ENCODE measurements at regions not wholly inside any gene's neighbourhood (a gene's known extent, or its start where the extent isn't known, plus 50 kb on each side); places are given as distances from the start of the nearest gene placed in this dataset.

DNA sequence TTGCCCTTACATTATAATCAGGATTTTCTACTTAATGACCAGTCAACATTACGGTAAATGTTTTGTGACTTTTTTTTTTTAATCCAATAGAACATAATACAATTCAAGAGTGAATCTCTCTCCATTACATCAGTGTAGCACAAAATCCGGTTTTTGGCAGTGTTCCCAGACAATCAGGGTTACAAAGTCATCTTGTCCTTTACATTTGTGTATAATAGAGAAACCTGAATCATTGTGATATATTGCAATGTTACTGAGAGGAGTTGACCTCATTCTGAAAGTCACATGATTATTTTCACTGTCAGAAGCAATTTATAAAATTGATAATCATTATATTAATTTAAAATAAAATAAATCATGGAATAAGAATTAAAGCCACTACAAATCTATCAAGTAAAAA is 1346.0 kb upstream of the SPRY2 start:
- H3K27ac ChIP-seq (ENCODE audit: insufficient read depth, low read depth, low read length): no peak overlapping the region
- H3K4me2 ChIP-seq (ENCODE audit: insufficient read depth, low read length): no peak overlapping the region
- no peaks in the 10 kb centered on the region for H4K20me1 ChIP-seq (replicated peaks; ENCODE audit: control insufficient read depth, extremely low read depth, insufficient read depth, low read length)
- H3K4me1 ChIP-seq (ENCODE audit: control insufficient read depth, extremely low read depth, insufficient read depth, low read length): no peaks in the 10 kb centered on the region
- no peaks in the 10 kb centered on the region for H3K9me3 ChIP-seq (replicated peaks; ENCODE audit: control insufficient read depth, insufficient read depth, low read length)
- no peaks in the 10 kb centered on the region for H3K9me1 ChIP-seq (replicated peaks; ENCODE audit: control insufficient read depth, extremely low read depth, insufficient read depth, low read length)
- no peaks in the 10 kb centered on the region for H3K27me3 ChIP-seq (ENCODE audit: control insufficient read depth in 2 of 2, insufficient read depth in 2 of 2, low read length in 2 of 2)
- no TSS peak for BruUV-seq (replicated peaks)
- dilution Hi-C loops (cut with MboI; ENCODE audit: extremely low pct_ligation_motif_present, low sequenced_read_pairs) (no loop called here), intact Hi-C loops (cut with micrococcal nuclease) (no loop called here)
- no peak overlapping the region for H2AFZ ChIP-seq (ENCODE audit: low read depth, low read length)
- DNase-seq (ENCODE audit: low read depth, low spot score) (no peak), FAIRE-seq (no peak)
- TF ChIP-seq POLR2A (IDR thresholded peaks at IDR 0.05; ENCODE audit: low read depth, low read length): no peak
- TF ChIP-seq, protein P1, sequence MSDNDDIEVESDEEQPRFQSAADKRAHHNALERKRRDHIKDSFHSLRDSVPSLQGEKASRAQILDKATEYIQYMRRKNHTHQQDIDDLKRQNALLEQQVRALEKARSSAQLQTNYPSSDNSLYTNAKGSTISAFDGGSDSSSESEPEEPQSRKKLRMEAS (IDR thresholded peaks at IDR 0.05; ENCODE audit: insufficient read depth, insufficient read length): no peak
- TF ChIP-seq, protein P2, sequence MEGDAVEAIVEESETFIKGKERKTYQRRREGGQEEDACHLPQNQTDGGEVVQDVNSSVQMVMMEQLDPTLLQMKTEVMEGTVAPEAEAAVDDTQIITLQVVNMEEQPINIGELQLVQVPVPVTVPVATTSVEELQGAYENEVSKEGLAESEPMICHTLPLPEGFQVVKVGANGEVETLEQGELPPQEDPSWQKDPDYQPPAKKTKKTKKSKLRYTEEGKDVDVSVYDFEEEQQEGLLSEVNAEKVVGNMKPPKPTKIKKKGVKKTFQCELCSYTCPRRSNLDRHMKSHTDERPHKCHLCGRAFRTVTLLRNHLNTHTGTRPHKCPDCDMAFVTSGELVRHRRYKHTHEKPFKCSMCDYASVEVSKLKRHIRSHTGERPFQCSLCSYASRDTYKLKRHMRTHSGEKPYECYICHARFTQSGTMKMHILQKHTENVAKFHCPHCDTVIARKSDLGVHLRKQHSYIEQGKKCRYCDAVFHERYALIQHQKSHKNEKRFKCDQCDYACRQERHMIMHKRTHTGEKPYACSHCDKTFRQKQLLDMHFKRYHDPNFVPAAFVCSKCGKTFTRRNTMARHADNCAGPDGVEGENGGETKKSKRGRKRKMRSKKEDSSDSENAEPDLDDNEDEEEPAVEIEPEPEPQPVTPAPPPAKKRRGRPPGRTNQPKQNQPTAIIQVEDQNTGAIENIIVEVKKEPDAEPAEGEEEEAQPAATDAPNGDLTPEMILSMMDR (IDR thresholded peaks at IDR 0.05; ENCODE audit: extremely low read depth in 1 of 2, insufficient read depth in 1 of 2, low read depth in 1 of 2, low read length in 2 of 2): no peak
- no peak for TF ChIP-seq FOS (IDR thresholded peaks at IDR 0.05; ENCODE audit: borderline replicate concordance, insufficient read depth, low read length)
- no peak for TF ChIP-seq POLR2AphosphoS5 (IDR thresholded peaks at IDR 0.05; ENCODE audit: insufficient read depth, low read depth, low read length)
- no peak for TF ChIP-seq GATA2 (IDR thresholded peaks at IDR 0.05; ENCODE audit: insufficient read depth, insufficient read length, low read depth, low read length)
- TF ChIP-seq EZH2 (IDR thresholded peaks at IDR 0.05; ENCODE audit: borderline replicate concordance, low read depth, low read length, severe bottlenecking): no peak
- no peak for TF ChIP-seq MYC (IDR thresholded peaks at IDR 0.05; ENCODE audit: low read depth, low read length)
- no peak for TF ChIP-seq JUN (IDR thresholded peaks at IDR 0.05; ENCODE audit: borderline replicate concordance, insufficient read depth, insufficient read length, low read depth)
- H3K36me3 ChIP-seq (ENCODE audit: control insufficient read depth in 2 of 2, extremely low read depth in 1 of 2, insufficient read depth in 2 of 2, low read length in 2 of 2): no peaks in the 10 kb centered on the region
- ChIA-PET POLR2A (no interaction called here), CTCF (no interaction called here)
- H3K9ac ChIP-seq (replicated peaks; ENCODE audit: extremely low read depth, insufficient read depth, low read length): no peak overlapping the region
- no peak overlapping the region for H3K4me3 ChIP-seq (replicated peaks in 1 of 3; ENCODE audit: insufficient read depth in 1 of 3, low read depth in 1 of 3, low read length in 3 of 3)
- no peaks in the 10 kb centered on the region for H3K79me2 ChIP-seq (ENCODE audit: control insufficient read depth, insufficient read depth, low read length)

All from endothelial cell of umbilical vein (primary cell).